ENCODE measurements at regions not wholly inside any gene's neighbourhood (a gene's known extent, or its start where the extent isn't known, plus 50 kb on each side); places are given as distances from the start of the nearest gene placed in this dataset.

DNA sequence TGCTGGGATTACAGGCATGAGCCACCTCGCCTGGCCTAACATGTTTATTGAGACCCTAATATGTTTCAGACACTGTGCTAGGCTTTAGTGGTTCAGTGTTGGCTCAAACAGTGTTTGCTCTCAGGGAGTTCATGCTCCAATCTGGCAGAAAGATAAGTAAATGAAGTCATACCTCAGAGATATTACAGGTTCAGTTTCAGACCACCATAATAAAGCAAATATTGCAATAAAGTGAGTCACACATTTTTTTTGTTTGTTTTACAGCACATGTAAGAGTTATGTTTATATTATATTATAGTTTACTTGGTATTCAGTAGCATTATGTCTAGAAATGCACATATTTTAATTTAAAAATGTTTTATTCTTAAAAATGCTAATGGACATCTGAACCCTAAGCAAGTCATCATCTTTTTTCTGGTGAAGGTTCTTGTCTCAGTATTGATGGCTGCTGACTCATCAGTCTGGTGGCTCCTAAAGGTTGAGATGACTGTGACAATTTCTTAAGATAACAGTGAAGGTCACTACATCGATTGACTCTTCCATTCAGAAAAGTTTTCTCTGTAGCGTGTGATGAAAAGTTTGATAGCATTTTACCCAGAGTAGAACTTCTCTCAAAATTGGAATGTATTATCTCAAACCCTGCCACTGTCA is 243.0 kb upstream of the ANO5 start:
- no peaks in the 10 kb centered on the region for H3K4me1 ChIP-seq
- no peak for DNase-seq
- intact Hi-C loops (cut with DNase I; ENCODE audit: low total_unique reads) = no loop called here

DNA sequence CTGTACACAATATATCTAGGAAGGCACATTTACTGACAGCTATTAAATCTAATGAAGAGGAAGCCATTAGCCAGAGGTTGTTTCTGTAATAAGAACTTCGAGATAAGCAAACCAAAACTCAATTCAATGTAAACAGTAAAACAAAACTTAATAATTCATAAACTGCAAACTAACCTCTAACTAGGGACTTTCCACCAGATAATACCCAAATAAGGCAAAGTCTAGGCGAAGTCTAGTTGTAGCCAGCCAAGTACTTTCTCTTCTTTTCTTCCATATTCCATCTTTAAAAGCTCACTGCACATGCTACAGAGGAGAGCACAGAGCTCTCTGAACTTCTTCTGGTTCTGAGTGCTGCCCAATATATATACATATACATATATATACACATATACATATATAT is 229.9 kb upstream of the ANO5 start:
- intact Hi-C loops (cut with DNase I; ENCODE audit: low total_unique reads) = no loop called here
- Histone ChIP-seq H3K4me1 (no peaks in the 10 kb centered on the region), H3K9me3 (no peaks in the 10 kb centered on the region), H3K4me3 (no peak overlapping the region), H3K27me3 (no peaks in the 10 kb centered on the region), H3K27ac (no peak overlapping the region), H3K36me3 (no peaks in the 10 kb centered on the region)
- TF ChIP-seq, protein P1, sequence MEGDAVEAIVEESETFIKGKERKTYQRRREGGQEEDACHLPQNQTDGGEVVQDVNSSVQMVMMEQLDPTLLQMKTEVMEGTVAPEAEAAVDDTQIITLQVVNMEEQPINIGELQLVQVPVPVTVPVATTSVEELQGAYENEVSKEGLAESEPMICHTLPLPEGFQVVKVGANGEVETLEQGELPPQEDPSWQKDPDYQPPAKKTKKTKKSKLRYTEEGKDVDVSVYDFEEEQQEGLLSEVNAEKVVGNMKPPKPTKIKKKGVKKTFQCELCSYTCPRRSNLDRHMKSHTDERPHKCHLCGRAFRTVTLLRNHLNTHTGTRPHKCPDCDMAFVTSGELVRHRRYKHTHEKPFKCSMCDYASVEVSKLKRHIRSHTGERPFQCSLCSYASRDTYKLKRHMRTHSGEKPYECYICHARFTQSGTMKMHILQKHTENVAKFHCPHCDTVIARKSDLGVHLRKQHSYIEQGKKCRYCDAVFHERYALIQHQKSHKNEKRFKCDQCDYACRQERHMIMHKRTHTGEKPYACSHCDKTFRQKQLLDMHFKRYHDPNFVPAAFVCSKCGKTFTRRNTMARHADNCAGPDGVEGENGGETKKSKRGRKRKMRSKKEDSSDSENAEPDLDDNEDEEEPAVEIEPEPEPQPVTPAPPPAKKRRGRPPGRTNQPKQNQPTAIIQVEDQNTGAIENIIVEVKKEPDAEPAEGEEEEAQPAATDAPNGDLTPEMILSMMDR (IDR thresholded peaks at IDR 0.05) = no peak
- no peak for DNase-seq

More for the DNA sequence above, 243.0 kb upstream of the ANO5 start:
- H3K36me3 ChIP-seq = no peaks in the 10 kb centered on the region
- H3K9me3 ChIP-seq = peaks cover 0 to 5% (median 0%) of the 10 kb centered on the region in 3 donors
- no peak overlapping the region for H3K27ac ChIP-seq
- H3K27me3 ChIP-seq = no peaks in the 10 kb centered on the region
- TF ChIP-seq, protein P1 (IDR thresholded peaks at IDR 0.05) = no peak
- no peak overlapping the region for H3K4me3 ChIP-seq

DNA sequence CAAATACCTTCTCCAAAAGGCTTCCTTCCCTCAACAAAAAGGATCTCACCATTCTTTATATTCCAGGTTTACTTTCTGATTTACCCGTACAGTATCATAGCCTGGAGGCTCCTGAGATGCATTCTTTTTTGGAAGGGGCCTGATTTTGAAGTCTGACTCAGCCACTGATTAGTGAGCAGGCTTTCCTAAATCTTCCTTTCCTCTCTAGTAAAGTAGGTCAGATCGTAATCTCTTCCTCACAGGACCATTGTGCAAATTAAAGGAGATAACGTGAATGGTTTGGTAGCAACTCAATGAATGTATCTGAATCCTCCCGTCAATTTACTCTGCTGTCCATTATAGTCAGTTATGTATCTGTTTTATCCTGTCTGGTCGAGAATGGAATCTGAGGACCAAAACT is 227.7 kb upstream of the ANO5 start:
- H3K4me3 ChIP-seq = no peak overlapping the region
- no peaks in the 10 kb centered on the region for H3K36me3 ChIP-seq
- H3K27ac ChIP-seq = no peak overlapping the region
- H3K9me3 ChIP-seq = no peaks in the 10 kb centered on the region
- no peak for DNase-seq
- H3K4me1 ChIP-seq = no peaks in the 10 kb centered on the region
- no peaks in the 10 kb centered on the region for H3K27me3 ChIP-seq
- TF ChIP-seq, protein P1 (IDR thresholded peaks at IDR 0.05) = no peak
- intact Hi-C loops (cut with DNase I; ENCODE audit: low total_unique reads) = no loop called here

DNA sequence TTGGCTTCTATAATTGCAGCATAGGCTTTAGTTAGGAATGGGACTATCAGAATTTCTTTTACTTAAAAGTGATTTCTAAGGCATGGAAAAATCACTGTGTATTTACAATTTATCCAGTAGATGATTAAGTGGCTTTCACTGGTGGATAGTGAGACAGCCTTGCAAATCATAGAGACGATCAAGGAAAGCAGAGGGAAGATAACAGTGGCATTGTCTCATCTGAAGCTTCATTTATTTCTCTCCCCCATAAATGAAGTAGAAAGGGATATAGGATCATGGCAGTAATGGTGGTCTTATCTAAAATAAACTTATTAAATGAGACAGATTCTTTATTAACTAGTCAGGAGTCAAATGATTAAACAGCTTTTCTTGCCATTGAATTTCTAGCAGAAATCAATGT is 224.2 kb upstream of the ANO5 start:
- TF ChIP-seq, protein P1 (IDR thresholded peaks at IDR 0.05) = no peak
- intact Hi-C loops (cut with DNase I; ENCODE audit: low total_unique reads) = no loop called here
- no peaks in the 10 kb centered on the region for H3K4me1 ChIP-seq
- no peaks in the 10 kb centered on the region for H3K36me3 ChIP-seq
- no peak for DNase-seq
- H3K27ac ChIP-seq = no peak overlapping the region
- H3K4me3 ChIP-seq = no peak overlapping the region
- H3K27me3 ChIP-seq = no peaks in the 10 kb centered on the region
- H3K9me3 ChIP-seq = no peaks in the 10 kb centered on the region

DNA sequence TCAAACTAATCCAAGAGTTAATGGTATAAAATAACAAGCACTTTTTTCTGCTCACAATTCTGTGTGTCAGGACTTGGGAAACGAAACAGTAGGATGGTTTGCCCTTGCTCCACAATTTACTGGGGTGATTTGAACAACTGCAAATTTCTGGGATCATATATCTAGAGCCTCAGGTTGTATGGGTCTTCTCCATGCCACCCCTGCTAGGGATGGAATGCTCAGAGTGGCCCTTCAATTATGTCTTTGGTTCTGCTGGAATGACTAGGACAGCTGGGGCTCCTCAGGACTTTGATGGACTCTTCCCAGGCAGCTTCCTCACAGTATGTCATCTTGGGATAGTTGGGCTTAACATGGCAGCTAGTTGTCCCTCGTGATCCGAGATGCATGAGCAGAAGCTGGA is 223.0 kb upstream of the ANO5 start:
- Histone ChIP-seq H3K36me3 (no peaks in the 10 kb centered on the region), H3K27me3 (no peaks in the 10 kb centered on the region), H3K9me3 (no peaks in the 10 kb centered on the region), H3K4me1 (no peaks in the 10 kb centered on the region), H3K4me3 (no peak overlapping the region), H3K27ac (no peak overlapping the region)
- TF ChIP-seq, protein P1 (IDR thresholded peaks at IDR 0.05) = no peak
- DNase-seq = no peak
- intact Hi-C loops (cut with DNase I; ENCODE audit: low total_unique reads) = no loop called here

DNA sequence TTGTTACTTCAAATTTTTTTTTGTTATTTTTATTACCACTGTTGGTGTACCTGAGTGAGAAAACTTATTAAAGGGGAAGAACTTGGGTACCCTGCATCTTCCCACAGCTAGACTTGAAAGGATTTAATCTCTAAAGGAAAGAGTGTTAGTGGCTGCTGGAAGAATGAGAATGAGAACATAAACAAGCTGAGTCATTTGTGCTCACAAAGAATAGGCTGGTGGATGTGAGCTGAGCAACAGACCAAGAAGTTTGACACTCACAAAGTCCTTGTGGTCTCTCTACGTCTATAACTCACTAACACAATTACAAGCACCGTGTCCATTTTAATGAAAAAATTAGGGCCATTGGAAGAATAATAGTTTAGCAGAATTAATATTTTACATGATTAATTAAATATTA is 217.6 kb upstream of the ANO5 start:
- no peak overlapping the region for H3K4me3 ChIP-seq
- H3K36me3 ChIP-seq = no peaks in the 10 kb centered on the region
- intact Hi-C loops (cut with DNase I; ENCODE audit: low total_unique reads) = no loop called here
- H3K27me3 ChIP-seq = no peaks in the 10 kb centered on the region
- TF ChIP-seq, protein P1 (IDR thresholded peaks at IDR 0.05) = no peak
- no peaks in the 10 kb centered on the region for H3K4me1 ChIP-seq
- H3K27ac ChIP-seq = no peak overlapping the region
- H3K9me3 ChIP-seq = no peaks in the 10 kb centered on the region
- DNase-seq = no peak

Measured in tibial artery (tissue), 4 donors.